Sigmoid colon (tissue), 4 donors: ENCODE measurements at regions not wholly inside any gene's neighbourhood (a gene's known extent, or its start where the extent isn't known, plus 50 kb on each side); places are given as distances from the start of the nearest gene placed in this dataset.

Source experiments
- CTCF ChIP-seq, 4 experiments: fragments of 450-650 bp in 3 of 4; fragments of 200-600 bp in 1 of 4; IDR thresholded peaks; one replicate each; pipeline ENCODE4 v1.5.1; 2016 to 2019; ENCODE audit warnings: antibody characterized with exemption in 4 of 4, mild to moderate bottlenecking in 3 of 4, moderate library complexity in 2 of 4
- EP300 ChIP-seq, 4 donors: sonication (generic); formaldehyde crosslinking; IDR thresholded peaks; one replicate each; pipeline ENCODE4 v1.6.1; 2017; ENCODE audit warnings: antibody characterized with exemption in 4 of 4
- POLR2A ChIP-seq, 2 donors: fragments of 450-650 bp; IDR thresholded peaks; one replicate each; pipeline ENCODE4 v1.6.1; 2016; ENCODE audit warnings: antibody characterized with exemption in 2 of 2, mild to moderate bottlenecking in 2 of 2, moderate library complexity in 2 of 2

GRCh38 chr18:66764230-66764629 is 160.3 kb upstream of the CDH19 start:
- TF ChIP-seq CTCF (IDR thresholded peaks at IDR 0.05) (no peak), EP300 (IDR thresholded peaks at IDR 0.05) (no peak), POLR2A (IDR thresholded peaks at IDR 0.05) (no peak)
